ENCODE measurements at regions not wholly inside any gene's neighbourhood (a gene's known extent, or its start where the extent isn't known, plus 50 kb on each side); places are given as distances from the start of the nearest gene placed in this dataset.

DNA sequence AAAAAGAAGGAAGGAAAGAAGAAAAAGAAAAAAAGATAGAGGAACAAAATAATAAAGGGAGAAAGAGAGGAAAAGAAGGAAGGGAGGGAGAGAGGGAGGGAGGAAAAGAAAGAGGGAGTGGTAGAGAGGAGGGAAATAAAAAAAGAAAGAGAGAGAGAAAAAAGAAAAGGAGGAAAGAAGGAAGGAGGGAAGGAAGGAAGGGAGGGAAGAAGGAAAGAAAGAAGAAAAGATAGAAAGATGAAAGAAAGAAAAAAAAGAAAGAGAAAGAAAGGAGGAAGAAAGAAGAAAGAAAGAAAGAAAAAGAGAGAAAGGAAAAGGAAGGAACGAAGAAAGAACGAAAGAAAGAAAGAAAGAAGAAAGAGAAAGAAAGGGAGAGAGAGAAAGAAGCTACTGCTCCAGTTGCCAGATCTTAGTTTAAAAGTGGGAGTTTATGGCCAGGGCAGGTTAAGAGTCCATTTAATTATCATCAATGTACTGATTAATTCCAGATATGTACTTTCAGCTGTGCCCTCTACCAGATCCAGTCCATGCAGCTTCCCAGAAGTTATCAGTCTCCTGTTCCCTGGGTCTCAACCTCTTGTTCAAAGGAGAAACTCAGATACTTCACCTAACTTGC lies 1378.5 kb upstream of the NUDT12 start:
- Histone ChIP-seq H3K9me3 (ENCODE audit: control insufficient read depth in 2 of 2, low read length in 2 of 2) (no peaks in the 10 kb centered on the region), H3K9ac (ENCODE audit: low read depth in 1 of 2, low read length in 2 of 2) (no peak overlapping the region), H3K4me3 (ENCODE audit: low read length in 2 of 2) (no peak overlapping the region), H3K4me1 (ENCODE audit: control insufficient read depth in 2 of 2, insufficient read depth in 2 of 2, low read length in 2 of 2) (no peaks in the 10 kb centered on the region), H3K36me3 (ENCODE audit: control insufficient read depth in 2 of 2, insufficient read depth in 2 of 2, low read length in 2 of 2) (no peaks in the 10 kb centered on the region), H3K27me3 (ENCODE audit: control insufficient read depth in 2 of 2, insufficient read depth in 2 of 2, low read length in 2 of 2) (no peaks in the 10 kb centered on the region), H3K27ac (ENCODE audit: low read depth in 2 of 2, low read length in 2 of 2) (no peak overlapping the region)

DNA sequence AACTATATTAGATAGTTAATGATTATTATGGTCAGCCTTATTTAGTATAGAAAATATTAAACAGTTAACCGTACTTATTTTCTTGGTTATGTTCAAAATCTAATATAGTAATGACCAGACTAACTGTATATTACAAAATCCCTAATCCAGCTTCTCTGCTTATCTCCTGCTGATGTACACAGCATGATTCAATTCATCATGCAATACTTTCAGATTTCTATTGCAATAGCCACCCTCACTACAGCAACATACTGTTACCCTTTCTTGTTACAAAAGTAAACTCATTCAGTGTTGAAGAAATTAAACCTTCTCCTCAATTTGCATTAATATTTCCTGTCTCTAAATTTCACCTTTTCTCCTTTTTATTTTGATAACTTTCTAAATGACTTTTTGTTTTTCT lies 1375.0 kb upstream of the NUDT12 start:
- H3K4me1 ChIP-seq (ENCODE audit: control insufficient read depth in 2 of 2, insufficient read depth in 2 of 2, low read length in 2 of 2) = no peaks in the 10 kb centered on the region
- no peak overlapping the region for H3K27ac ChIP-seq (ENCODE audit: low read depth in 2 of 2, low read length in 2 of 2)

DNA sequence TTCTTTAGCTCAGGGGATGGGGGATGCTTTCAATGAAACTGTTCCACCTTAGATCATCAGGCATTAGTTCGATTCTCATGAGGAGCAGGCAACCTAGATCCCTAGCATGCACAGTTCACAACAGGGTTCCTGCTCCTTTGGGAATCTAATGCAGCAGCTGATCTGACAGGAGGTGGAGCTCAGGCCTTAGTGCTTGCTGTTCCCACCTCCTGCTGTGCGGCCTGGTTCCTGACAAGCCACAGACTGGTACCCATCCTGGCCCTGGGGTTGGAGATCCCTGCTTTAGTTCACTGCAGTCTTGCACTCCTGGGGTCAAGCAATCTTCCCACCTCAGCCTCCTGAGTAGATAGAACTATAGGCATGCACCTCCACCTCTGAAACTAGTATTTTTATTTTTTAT lies 1369.8 kb upstream of the NUDT12 start:
- no peaks in the 10 kb centered on the region for H3K36me3 ChIP-seq (ENCODE audit: control insufficient read depth in 2 of 2, insufficient read depth in 2 of 2, low read length in 2 of 2)
- H3K9me3 ChIP-seq (ENCODE audit: control insufficient read depth in 2 of 2, low read length in 2 of 2) = no peaks in the 10 kb centered on the region
- no peak overlapping the region for H3K9ac ChIP-seq (ENCODE audit: low read depth in 1 of 2, low read length in 2 of 2)
- no peaks in the 10 kb centered on the region for H3K4me1 ChIP-seq (ENCODE audit: control insufficient read depth in 2 of 2, insufficient read depth in 2 of 2, low read length in 2 of 2)
- no peak overlapping the region for H3K27ac ChIP-seq (ENCODE audit: low read depth in 2 of 2, low read length in 2 of 2)
- H3K4me3 ChIP-seq (ENCODE audit: low read length in 2 of 2) = no peak overlapping the region
- no peaks in the 10 kb centered on the region for H3K27me3 ChIP-seq (ENCODE audit: control insufficient read depth in 2 of 2, insufficient read depth in 2 of 2, low read length in 2 of 2)

More for the DNA sequence above, 1375.0 kb upstream of the NUDT12 start:
- H3K9me3 ChIP-seq (ENCODE audit: control insufficient read depth in 2 of 2, low read length in 2 of 2) = no peaks in the 10 kb centered on the region
- no peaks in the 10 kb centered on the region for H3K27me3 ChIP-seq (ENCODE audit: control insufficient read depth in 2 of 2, insufficient read depth in 2 of 2, low read length in 2 of 2)
- H3K9ac ChIP-seq (ENCODE audit: low read depth in 1 of 2, low read length in 2 of 2) = no peak overlapping the region
- H3K4me3 ChIP-seq (ENCODE audit: low read length in 2 of 2) = no peak overlapping the region
- no peaks in the 10 kb centered on the region for H3K36me3 ChIP-seq (ENCODE audit: control insufficient read depth in 2 of 2, insufficient read depth in 2 of 2, low read length in 2 of 2)

DNA sequence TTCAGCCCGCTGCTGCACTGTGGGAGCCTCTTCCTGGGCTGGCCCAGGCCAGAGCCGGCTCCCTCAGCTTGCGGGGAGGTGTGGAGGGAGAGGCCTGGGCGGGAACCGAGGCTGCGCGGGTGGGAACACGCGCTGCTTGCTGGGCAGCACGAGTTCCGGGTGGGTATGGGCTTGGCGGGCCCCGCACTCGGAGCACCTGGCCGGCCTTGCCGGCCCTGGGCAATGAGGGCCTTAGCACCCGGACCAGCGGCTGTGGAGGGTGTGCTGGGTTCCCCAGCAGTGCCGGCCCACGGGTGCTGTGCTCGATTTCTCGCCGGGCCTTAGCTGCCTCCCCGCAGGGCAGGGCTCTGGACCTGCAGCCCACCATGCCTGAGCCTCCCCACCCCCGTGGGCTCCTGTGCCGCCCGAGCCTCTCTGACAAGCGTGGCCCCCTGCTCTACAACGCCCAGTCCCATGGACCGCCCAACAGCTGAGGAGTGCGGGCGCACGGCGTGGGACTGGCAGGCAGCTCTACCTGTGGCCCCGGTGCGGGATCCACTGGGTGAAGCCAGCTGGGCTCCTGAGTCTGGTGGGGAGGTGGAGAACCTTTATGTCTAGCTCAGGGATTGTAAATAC lies 1366.4 kb upstream of the NUDT12 start:
- Histone ChIP-seq H3K4me1 (ENCODE audit: control insufficient read depth in 2 of 2, insufficient read depth in 2 of 2, low read length in 2 of 2) (no peaks in the 10 kb centered on the region), H3K9me3 (ENCODE audit: control insufficient read depth in 2 of 2, low read length in 2 of 2) (no peaks in the 10 kb centered on the region), H3K4me3 (ENCODE audit: low read length in 2 of 2) (no peak overlapping the region), H3K27me3 (ENCODE audit: control insufficient read depth in 2 of 2, insufficient read depth in 2 of 2, low read length in 2 of 2) (no peaks in the 10 kb centered on the region), H3K36me3 (ENCODE audit: control insufficient read depth in 2 of 2, insufficient read depth in 2 of 2, low read length in 2 of 2) (no peaks in the 10 kb centered on the region), H3K9ac (ENCODE audit: low read depth in 1 of 2, low read length in 2 of 2) (no peak overlapping the region), H3K27ac (ENCODE audit: low read depth in 2 of 2, low read length in 2 of 2) (no peak overlapping the region)

DNA sequence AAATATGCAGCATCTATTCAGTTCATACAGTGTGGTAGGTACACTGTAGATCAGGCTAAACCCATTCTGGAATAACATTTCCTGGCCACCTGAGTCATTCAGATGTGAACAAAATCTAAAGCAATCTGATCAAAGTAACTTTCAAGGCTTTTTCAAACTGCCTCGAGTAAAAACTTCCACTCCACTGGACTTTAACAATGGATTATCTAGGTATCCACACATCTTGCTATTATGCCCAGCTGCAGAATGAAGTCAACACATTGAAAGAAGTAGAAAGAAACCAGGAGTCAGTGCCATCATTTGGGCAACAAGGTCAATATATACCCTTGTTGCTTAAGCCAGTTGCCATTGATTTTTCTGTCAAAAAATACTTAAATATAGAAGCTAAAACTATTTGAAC lies 1352.6 kb upstream of the NUDT12 start:
- Histone ChIP-seq H3K27me3 (ENCODE audit: control insufficient read depth in 2 of 2, insufficient read depth in 2 of 2, low read length in 2 of 2) (no peaks in the 10 kb centered on the region), H3K4me1 (ENCODE audit: control insufficient read depth in 2 of 2, insufficient read depth in 2 of 2, low read length in 2 of 2) (no peaks in the 10 kb centered on the region), H3K27ac (ENCODE audit: low read depth in 2 of 2, low read length in 2 of 2) (no peak overlapping the region)

DNA sequence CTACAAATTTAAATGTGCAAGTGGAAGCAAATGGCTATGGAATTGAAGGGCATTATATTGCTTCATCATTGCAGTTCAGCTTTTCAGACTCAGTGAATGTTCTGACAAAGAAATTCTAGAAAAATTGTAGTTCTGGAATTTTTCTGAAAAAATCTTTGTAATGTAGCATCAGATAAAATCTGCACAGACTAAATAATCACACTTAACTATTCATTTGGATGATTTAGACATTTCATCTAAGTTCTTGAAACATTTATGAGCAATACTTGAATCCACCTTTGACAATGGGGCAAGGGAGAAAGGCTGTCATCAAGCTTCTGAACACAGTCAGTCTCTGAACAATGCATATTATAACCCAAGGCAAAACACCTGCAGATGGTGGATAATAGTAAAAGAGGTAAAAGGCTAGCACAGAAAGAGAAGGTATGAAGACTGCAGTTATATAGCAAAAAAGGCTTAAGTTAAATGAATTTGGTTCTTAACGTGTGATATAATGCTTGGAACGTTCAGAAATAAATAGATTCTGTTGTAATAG lies 1352.0 kb upstream of the NUDT12 start:
- no peak overlapping the region for H3K27ac ChIP-seq (ENCODE audit: low read depth in 2 of 2, low read length in 2 of 2)
- no peaks in the 10 kb centered on the region for H3K36me3 ChIP-seq (ENCODE audit: control insufficient read depth in 2 of 2, insufficient read depth in 2 of 2, low read length in 2 of 2)
- no peaks in the 10 kb centered on the region for H3K9me3 ChIP-seq (ENCODE audit: control insufficient read depth in 2 of 2, low read length in 2 of 2)
- H3K4me3 ChIP-seq (ENCODE audit: low read length in 2 of 2) = no peak overlapping the region
- H3K27me3 ChIP-seq (ENCODE audit: control insufficient read depth in 2 of 2, insufficient read depth in 2 of 2, low read length in 2 of 2) = no peaks in the 10 kb centered on the region
- H3K9ac ChIP-seq (ENCODE audit: low read depth in 1 of 2, low read length in 2 of 2) = no peak overlapping the region
- H3K4me1 ChIP-seq (ENCODE audit: control insufficient read depth in 2 of 2, insufficient read depth in 2 of 2, low read length in 2 of 2) = no peaks in the 10 kb centered on the region

More for the DNA sequence above, 1352.6 kb upstream of the NUDT12 start:
- H3K9ac ChIP-seq (ENCODE audit: low read depth in 1 of 2, low read length in 2 of 2) = no peak overlapping the region
- no peaks in the 10 kb centered on the region for H3K9me3 ChIP-seq (ENCODE audit: control insufficient read depth in 2 of 2, low read length in 2 of 2)
- H3K4me3 ChIP-seq (ENCODE audit: low read length in 2 of 2) = no peak overlapping the region
- H3K36me3 ChIP-seq (ENCODE audit: control insufficient read depth in 2 of 2, insufficient read depth in 2 of 2, low read length in 2 of 2) = no peaks in the 10 kb centered on the region

DNA sequence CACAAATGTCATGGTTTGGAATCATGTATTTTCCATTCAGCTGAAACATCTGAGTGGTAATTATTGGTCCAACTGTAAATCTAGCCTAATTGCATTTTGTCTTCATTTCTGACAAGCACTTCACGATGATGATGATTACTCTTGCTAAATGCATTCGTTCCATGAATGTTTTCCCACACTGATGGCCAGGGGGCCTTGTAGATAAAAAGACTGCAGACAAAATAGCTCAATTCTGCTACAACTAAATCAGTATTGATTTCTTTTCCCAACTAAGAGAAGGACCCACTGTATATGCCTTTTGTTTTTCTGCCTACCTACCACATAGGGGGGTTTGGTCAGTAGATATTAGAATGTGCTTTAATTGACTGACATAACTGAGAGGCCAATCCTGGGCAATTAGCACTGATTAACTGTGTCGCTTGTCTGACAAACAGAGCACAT lies 1351.3 kb upstream of the NUDT12 start:
- no peaks in the 10 kb centered on the region for H3K4me1 ChIP-seq (ENCODE audit: control insufficient read depth in 2 of 2, insufficient read depth in 2 of 2, low read length in 2 of 2)
- no peak overlapping the region for H3K9ac ChIP-seq (ENCODE audit: low read depth in 1 of 2, low read length in 2 of 2)
- no peak overlapping the region for H3K4me3 ChIP-seq (ENCODE audit: low read length in 2 of 2)
- H3K36me3 ChIP-seq (ENCODE audit: control insufficient read depth in 2 of 2, insufficient read depth in 2 of 2, low read length in 2 of 2) = no peaks in the 10 kb centered on the region
- H3K9me3 ChIP-seq (ENCODE audit: control insufficient read depth in 2 of 2, low read length in 2 of 2) = no peaks in the 10 kb centered on the region
- no peak overlapping the region for H3K27ac ChIP-seq (ENCODE audit: low read depth in 2 of 2, low read length in 2 of 2)
- H3K27me3 ChIP-seq (ENCODE audit: control insufficient read depth in 2 of 2, insufficient read depth in 2 of 2, low read length in 2 of 2) = no peaks in the 10 kb centered on the region

DNA sequence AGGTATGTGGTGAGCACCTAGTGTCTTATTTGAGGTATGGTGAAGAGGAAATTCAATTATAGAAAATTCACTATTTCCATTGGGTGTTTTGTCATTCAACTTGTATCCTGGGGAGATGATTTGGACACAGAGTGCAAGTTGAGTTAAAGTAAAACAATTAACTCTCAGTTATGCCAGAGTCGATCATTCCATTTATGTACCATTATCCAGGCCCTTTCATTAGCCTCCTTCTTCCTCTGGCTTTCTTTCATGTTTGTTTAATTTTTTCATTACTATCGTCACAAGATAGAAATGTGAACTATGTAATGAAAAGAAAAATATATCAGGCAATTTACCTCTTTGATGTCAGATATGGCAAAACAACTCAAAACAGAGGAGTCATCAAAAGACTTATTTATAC lies 1347.2 kb upstream of the NUDT12 start:
- H3K4me1 ChIP-seq (ENCODE audit: control insufficient read depth in 2 of 2, insufficient read depth in 2 of 2, low read length in 2 of 2) = no peaks in the 10 kb centered on the region
- no peak overlapping the region for H3K9ac ChIP-seq (ENCODE audit: low read depth in 1 of 2, low read length in 2 of 2)
- no peak overlapping the region for H3K27ac ChIP-seq (ENCODE audit: low read depth in 2 of 2, low read length in 2 of 2)

DNA sequence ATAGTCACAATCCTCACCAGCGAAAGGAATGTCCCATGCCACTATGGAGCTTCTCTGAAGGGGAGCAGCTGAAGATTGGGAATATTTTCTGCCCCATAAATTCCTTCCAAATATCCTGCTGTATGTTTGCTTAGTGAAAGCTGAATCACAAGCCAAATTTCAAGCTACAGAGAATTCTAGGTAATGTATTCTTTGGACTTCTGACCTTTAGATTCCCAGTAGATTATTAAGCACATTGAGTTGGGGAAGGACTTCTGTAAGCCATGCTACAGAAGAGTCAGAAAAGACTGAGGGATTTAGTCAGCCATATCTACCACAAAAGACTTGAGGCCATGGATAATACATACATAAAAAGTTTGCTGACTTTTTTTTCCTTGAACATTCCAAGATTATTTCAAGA lies 1342.0 kb upstream of the NUDT12 start:
- no peak overlapping the region for H3K27ac ChIP-seq (ENCODE audit: low read depth in 2 of 2, low read length in 2 of 2)
- no peak overlapping the region for H3K4me3 ChIP-seq (ENCODE audit: low read length in 2 of 2)
- H3K27me3 ChIP-seq (ENCODE audit: control insufficient read depth in 2 of 2, insufficient read depth in 2 of 2, low read length in 2 of 2) = no peaks in the 10 kb centered on the region
- no peak overlapping the region for H3K9ac ChIP-seq (ENCODE audit: low read depth in 1 of 2, low read length in 2 of 2)
- H3K9me3 ChIP-seq (ENCODE audit: control insufficient read depth in 2 of 2, low read length in 2 of 2) = no peaks in the 10 kb centered on the region
- H3K36me3 ChIP-seq (ENCODE audit: control insufficient read depth in 2 of 2, insufficient read depth in 2 of 2, low read length in 2 of 2) = no peaks in the 10 kb centered on the region
- no peaks in the 10 kb centered on the region for H3K4me1 ChIP-seq (ENCODE audit: control insufficient read depth in 2 of 2, insufficient read depth in 2 of 2, low read length in 2 of 2)

More for the DNA sequence above, 1347.2 kb upstream of the NUDT12 start:
- no peak overlapping the region for H3K4me3 ChIP-seq (ENCODE audit: low read length in 2 of 2)
- H3K9me3 ChIP-seq (ENCODE audit: control insufficient read depth in 2 of 2, low read length in 2 of 2) = no peaks in the 10 kb centered on the region
- no peaks in the 10 kb centered on the region for H3K36me3 ChIP-seq (ENCODE audit: control insufficient read depth in 2 of 2, insufficient read depth in 2 of 2, low read length in 2 of 2)
- H3K27me3 ChIP-seq (ENCODE audit: control insufficient read depth in 2 of 2, insufficient read depth in 2 of 2, low read length in 2 of 2) = no peaks in the 10 kb centered on the region

DNA sequence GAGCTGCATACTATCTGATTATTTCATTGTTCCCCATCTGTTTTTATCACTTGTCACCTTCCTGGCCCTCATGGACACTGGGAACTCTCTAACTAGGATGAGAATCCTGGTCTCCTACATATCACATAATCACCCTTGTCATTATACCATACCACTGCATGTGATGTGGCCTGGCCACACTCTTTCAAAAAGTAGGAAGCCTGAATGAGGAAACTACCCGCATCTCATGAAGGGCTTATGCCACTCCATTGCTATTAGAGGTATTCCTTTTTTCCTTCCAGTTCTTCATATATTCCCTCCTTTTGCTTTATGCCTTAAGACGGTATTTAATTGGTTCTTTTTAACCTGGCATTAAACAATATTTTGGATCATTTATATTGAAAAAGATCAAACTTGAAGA lies 1341.4 kb upstream of the NUDT12 start:
- no peaks in the 10 kb centered on the region for H3K36me3 ChIP-seq (ENCODE audit: control insufficient read depth in 2 of 2, insufficient read depth in 2 of 2, low read length in 2 of 2)
- no peaks in the 10 kb centered on the region for H3K4me1 ChIP-seq (ENCODE audit: control insufficient read depth in 2 of 2, insufficient read depth in 2 of 2, low read length in 2 of 2)
- H3K27ac ChIP-seq (ENCODE audit: low read depth in 2 of 2, low read length in 2 of 2) = no peak overlapping the region
- H3K27me3 ChIP-seq (ENCODE audit: control insufficient read depth in 2 of 2, insufficient read depth in 2 of 2, low read length in 2 of 2) = no peaks in the 10 kb centered on the region
- no peak overlapping the region for H3K4me3 ChIP-seq (ENCODE audit: low read length in 2 of 2)
- H3K9ac ChIP-seq (ENCODE audit: low read depth in 1 of 2, low read length in 2 of 2) = no peak overlapping the region
- H3K9me3 ChIP-seq (ENCODE audit: control insufficient read depth in 2 of 2, low read length in 2 of 2) = no peaks in the 10 kb centered on the region
